GM23338 (cell line): ENCODE measurements at regions not wholly inside any gene's neighbourhood (a gene's known extent, or its start where the extent isn't known, plus 50 kb on each side); places are given as distances from the start of the nearest gene placed in this dataset.

ENCODE experiments used
- CREB1 ChIP-seq: fragments of 250-450 bp; sonication (Bioruptor Pico); IDR thresholded peaks from 2 replicates; pipeline ENCODE4 v1.5.0; 2020; ENCODE audit warnings: low read depth, mild to moderate bottlenecking, moderate library complexity
- CTCF ChIP-seq, 2 experiments: fragments of 200-600 bp in 1 of 2; sonication (generic) in 1 of 2; conservative IDR thresholded peaks; 2 replicates each; pipeline versions ENCODE4 v1.5.1 to v1.6.1; 2016 to 2017; ENCODE audit warnings: antibody characterized with exemption in 2 of 2, low read depth in 2 of 2, mild to moderate bottlenecking in 2 of 2, moderate library complexity in 1 of 2
- ETS1 ChIP-seq: IDR thresholded peaks from 2 replicates; pipeline ENCODE4 v1.6.1; 2016; ENCODE audit warnings: antibody characterized with exemption
- EZH2 ChIP-seq: fragments of 200-600 bp; sonication (generic); IDR thresholded peaks from one replicate; pipeline ENCODE4 v1.8.0; 2017; ENCODE audit warnings: antibody characterized with exemption, mild to moderate bottlenecking, low read depth; ENCODE audit not compliant: unreplicated experiment
- EZH2phosphoT487 ChIP-seq: fragments of 200-600 bp; sonication (generic); IDR thresholded peaks from one replicate; pipeline ENCODE4 v1.8.1; 2018; ENCODE audit warnings: antibody characterized with exemption; ENCODE audit not compliant: unreplicated experiment
- JUNB ChIP-seq: IDR thresholded peaks from one replicate; pipeline ENCODE4 v1.6.1; 2016; ENCODE audit warnings: antibody characterized with exemption; ENCODE audit not compliant: unreplicated experiment
- POLR2AphosphoS5 ChIP-seq: IDR thresholded peaks from 2 replicates; pipeline ENCODE4 v1.6.1; 2016; ENCODE audit warnings: antibody characterized with exemption, low read depth
- REST ChIP-seq: IDR thresholded peaks from one replicate; pipeline ENCODE4 v1.6.1; 2018; ENCODE audit warnings: antibody characterized with exemption; ENCODE audit not compliant: unreplicated experiment
- ZNF462 ChIP-seq: fragments of 250-450 bp; sonication (Bioruptor Pico); IDR thresholded peaks from 2 replicates; pipeline ENCODE4 v1.5.0; 2020; ENCODE audit warnings: mild to moderate bottlenecking, moderate library complexity

GRCh38 chr12:60758224-60758623, 1162.4 kb downstream of the SLC16A7 start:
- TF ChIP-seq CTCF (conservative IDR thresholded peaks at IDR 0.05; ENCODE audit: low read depth in 2 of 2) (no peak), POLR2AphosphoS5 (no peak), JUNB (no peak), REST (no peak), EZH2 (no peak), ZNF462 (no peak), CREB1 (CRISPR knock-in tag) (no peak), EZH2phosphoT487 (no peak), ETS1 (no peak)
